ENCODE measurements at regions not wholly inside any gene's neighbourhood (a gene's known extent, or its start where the extent isn't known, plus 50 kb on each side); places are given as distances from the start of the nearest gene placed in this dataset.

DNA sequence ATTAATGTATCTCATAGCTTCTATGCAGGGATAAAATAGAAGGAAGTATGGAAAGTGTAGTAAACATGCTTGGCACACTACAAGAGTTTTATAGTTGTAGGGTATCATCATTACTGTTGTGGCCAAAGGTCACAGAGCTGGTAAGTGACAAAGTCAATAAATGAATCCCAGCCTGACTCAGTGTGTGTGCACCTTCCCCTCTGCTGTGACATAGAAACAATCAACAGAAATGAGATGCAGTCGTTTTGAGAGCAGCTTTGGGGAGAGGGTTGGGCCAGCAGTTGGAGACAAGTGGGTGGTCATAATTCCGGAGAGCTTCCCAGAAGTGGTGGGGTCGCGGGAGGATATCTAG is 82.4 kb upstream of the RBPJ start (continued):
- TF ChIP-seq, protein P1, sequence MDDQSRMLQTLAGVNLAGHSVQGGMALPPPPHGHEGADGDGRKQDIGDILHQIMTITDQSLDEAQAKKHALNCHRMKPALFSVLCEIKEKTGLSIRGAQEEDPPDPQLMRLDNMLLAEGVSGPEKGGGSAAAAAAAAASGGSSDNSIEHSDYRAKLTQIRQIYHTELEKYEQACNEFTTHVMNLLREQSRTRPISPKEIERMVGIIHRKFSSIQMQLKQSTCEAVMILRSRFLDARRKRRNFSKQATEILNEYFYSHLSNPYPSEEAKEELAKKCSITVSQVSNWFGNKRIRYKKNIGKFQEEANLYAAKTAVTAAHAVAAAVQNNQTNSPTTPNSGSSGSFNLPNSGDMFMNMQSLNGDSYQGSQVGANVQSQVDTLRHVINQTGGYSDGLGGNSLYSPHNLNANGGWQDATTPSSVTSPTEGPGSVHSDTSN (IDR thresholded peaks at IDR 0.05) = no peak
- TF ChIP-seq FOSL2 (IDR thresholded peaks at IDR 0.05) = no peak
- TF ChIP-seq FOSL2 (CRISPR knock-in tag; IDR thresholded peaks at IDR 0.05) = no peak

DNA sequence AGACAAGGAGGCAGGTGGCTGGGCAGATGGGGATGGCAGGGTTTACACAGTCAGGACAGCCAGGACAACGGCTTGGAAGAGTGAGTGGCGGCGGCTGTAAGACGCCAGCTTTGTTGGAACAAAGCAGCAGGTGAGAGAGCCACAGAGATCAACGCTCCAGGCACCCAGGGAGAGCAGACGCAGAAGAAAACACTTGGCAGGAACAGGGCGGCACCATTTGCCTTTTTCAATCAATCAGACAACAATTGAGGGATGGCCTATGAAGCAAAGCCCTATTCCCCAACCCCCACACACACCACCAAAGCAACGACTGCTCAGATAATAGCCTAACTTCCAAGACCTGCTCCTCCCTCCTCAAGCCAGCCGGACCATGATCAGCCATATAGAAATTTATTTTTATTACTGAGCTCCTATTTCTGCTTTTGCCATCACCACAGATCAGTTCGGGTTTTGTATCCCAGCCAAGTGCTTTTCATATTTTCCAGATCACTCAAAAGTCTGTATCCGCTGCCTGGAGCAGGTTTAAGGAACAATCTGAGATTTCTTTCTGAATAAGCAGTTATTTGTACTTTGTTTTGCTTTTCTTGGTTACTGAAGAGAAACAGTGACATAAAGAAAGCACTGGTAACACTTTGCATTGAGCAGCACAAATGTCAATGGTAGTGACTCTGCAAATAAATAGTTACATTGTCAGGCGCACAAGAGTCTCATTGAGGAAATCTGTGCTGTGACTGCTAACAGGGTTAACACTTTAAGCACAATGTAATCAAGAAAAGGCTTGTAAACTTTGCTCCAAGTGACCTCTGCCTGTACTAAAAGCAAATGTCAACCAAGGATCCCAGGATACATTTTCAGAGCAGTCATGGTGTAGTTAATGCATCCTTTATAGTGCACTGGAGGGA is 81.8 kb upstream of the RBPJ start:
- TF ChIP-seq HOXA7 (CRISPR knock-in tag; IDR thresholded peaks at IDR 0.05) (no peak), RARB (CRISPR knock-in tag; IDR thresholded peaks at IDR 0.05) (no peak), PHF8 (IDR thresholded peaks at IDR 0.05; ENCODE audit: borderline replicate concordance, low read depth) (no peak), HOXB5 (CRISPR knock-in tag; IDR thresholded peaks at IDR 0.05) (no peak), SREBF2 (IDR thresholded peaks at IDR 0.05) (no peak), RFX5 (IDR thresholded peaks at IDR 0.05) (no peak), POLR2A (IDR thresholded peaks at IDR 0.05; ENCODE audit: low read length) (no peak), EHF (CRISPR knock-in tag; IDR thresholded peaks at IDR 0.05) (no peak), JUN (IDR thresholded peaks at IDR 0.05) (no peak), SMC3 (IDR thresholded peaks at IDR 0.05) (no peak), ZC3H11A (IDR thresholded peaks at IDR 0.05) (no peak), CHD4 (IDR thresholded peaks at IDR 0.05; ENCODE audit: borderline replicate concordance) (no peak), ZSCAN20 (CRISPR knock-in tag; IDR thresholded peaks at IDR 0.05) (no peak), NPAS2 (CRISPR knock-in tag; IDR thresholded peaks at IDR 0.05; ENCODE audit: borderline replicate concordance) (no peak), HEYL (CRISPR knock-in tag; IDR thresholded peaks at IDR 0.05) (no peak)
- TF ChIP-seq, protein P2, sequence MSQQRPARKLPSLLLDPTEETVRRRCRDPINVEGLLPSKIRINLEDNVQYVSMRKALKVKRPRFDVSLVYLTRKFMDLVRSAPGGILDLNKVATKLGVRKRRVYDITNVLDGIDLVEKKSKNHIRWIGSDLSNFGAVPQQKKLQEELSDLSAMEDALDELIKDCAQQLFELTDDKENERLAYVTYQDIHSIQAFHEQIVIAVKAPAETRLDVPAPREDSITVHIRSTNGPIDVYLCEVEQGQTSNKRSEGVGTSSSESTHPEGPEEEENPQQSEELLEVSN (IDR thresholded peaks at IDR 0.05; ENCODE audit: borderline replicate concordance, low read depth) = no peak
- TF ChIP-seq, protein P3, sequence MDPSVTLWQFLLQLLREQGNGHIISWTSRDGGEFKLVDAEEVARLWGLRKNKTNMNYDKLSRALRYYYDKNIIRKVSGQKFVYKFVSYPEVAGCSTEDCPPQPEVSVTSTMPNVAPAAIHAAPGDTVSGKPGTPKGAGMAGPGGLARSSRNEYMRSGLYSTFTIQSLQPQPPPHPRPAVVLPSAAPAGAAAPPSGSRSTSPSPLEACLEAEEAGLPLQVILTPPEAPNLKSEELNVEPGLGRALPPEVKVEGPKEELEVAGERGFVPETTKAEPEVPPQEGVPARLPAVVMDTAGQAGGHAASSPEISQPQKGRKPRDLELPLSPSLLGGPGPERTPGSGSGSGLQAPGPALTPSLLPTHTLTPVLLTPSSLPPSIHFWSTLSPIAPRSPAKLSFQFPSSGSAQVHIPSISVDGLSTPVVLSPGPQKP (IDR thresholded peaks at IDR 0.05; ENCODE audit: low read depth, low read length) = no peak
- TF ChIP-seq, protein P4, sequence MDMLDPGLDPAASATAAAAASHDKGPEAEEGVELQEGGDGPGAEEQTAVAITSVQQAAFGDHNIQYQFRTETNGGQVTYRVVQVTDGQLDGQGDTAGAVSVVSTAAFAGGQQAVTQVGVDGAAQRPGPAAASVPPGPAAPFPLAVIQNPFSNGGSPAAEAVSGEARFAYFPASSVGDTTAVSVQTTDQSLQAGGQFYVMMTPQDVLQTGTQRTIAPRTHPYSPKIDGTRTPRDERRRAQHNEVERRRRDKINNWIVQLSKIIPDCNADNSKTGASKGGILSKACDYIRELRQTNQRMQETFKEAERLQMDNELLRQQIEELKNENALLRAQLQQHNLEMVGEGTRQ (IDR thresholded peaks at IDR 0.05) = no peak
- TF ChIP-seq, protein P1 (IDR thresholded peaks at IDR 0.05) = no peak
- WGBS (ENCODE audit: missing lambda C conversion rate) = 57% methylated on average over 12 of the region's 12 CpGs
- CTCF ChIA-PET = interaction anchor here (1.3 to 1.8 kb wide), 2 partner anchors 227 to 251 kb away, joined by 3 read pairs; no protein-coding TSS in a partner anchor
- DNase-seq (ENCODE audit: low read depth in 1 of 2, low spot score in 1 of 2) = no peak
- Histone ChIP-seq H3K27ac (no peak overlapping the region), H3K4me3 (no peak overlapping the region), H3K4me1 (no peaks in the 10 kb centered on the region), H3K9me3 (no peaks in the 10 kb centered on the region), H3K4me2 (no peak overlapping the region)
- no peak for FAIRE-seq
- POLR2A ChIA-PET = no interaction called here
- ATAC-seq = no peak

DNA sequence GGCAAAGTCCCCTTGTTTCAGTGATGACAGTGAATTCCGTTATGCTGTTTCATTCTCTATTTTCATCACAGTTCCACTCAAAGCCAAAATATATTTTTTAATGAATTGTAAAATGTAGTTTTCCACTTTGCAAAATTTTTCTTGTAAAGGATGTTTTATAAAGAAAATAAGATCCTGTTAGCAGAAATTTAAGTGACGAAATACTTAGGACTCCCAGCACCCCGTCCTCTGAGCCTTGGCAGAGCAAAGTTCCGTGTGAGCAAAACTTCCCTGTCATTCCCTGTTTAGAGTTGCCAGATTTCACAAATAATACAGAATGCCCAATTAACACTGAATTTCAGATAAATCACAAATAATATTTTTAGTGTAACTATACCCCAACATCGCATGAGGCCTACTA is 81.0 kb upstream of the RBPJ start:
- TF ChIP-seq FOSL2 (IDR thresholded peaks at IDR 0.05) (no peak), FOSL2 (CRISPR knock-in tag; IDR thresholded peaks at IDR 0.05) (no peak)
- H3K4me2 ChIP-seq = no peak overlapping the region
- FAIRE-seq (no peak), DNase-seq (ENCODE audit: low read depth in 1 of 2, low spot score in 1 of 2) (no peak), ATAC-seq (no peak)
- WGBS (ENCODE audit: missing lambda C conversion rate) = 89% methylated on average over 5 of the region's 5 CpGs
- ChIA-PET CTCF (no interaction called here), POLR2A (no interaction called here)
- no peaks in the 10 kb centered on the region for H3K9me3 ChIP-seq
- no peak overlapping the region for H3K27ac ChIP-seq
- H3K4me1 ChIP-seq = no peaks in the 10 kb centered on the region
- H3K4me3 ChIP-seq = no peak overlapping the region
